ENCODE measurements at regions not wholly inside any gene's neighbourhood (a gene's known extent, or its start where the extent isn't known, plus 50 kb on each side); places are given as distances from the start of the nearest gene placed in this dataset.
"Not testable (repeated sequence)": the region's sequence is repeated elsewhere in the genome, so short reads cannot be mapped to it uniquely, and the experiment has no call there.

- H3K27ac ChIP-seq (ENCODE audit: low read length), result no peak overlapping the region
- no peaks in the 10 kb centered on the region for H3K4me1 ChIP-seq (ENCODE audit: control insufficient read depth, insufficient read depth, low read length)
- no peaks in the 10 kb centered on the region for H3K9me3 ChIP-seq (replicated peaks; ENCODE audit: control insufficient read depth, low read depth, low read length)
- WGBS (ENCODE audit: insufficient coverage), result no CpG with 5 or more reads among the region's 2 CpGs
- H3K4me3 ChIP-seq (ENCODE audit: low read length), result no peak overlapping the region
- no peak for DNase-seq
- no peaks in the 10 kb centered on the region for H3K36me3 ChIP-seq (ENCODE audit: control insufficient read depth, insufficient read depth, low read length)
- H3K27me3 ChIP-seq (ENCODE audit: control insufficient read depth, insufficient read depth, low read length), result no peaks in the 10 kb centered on the region
These were observed 722.3 kb upstream of the NECTIN3 start for GRCh38 chr3:110349295-110349694.

DNA sequence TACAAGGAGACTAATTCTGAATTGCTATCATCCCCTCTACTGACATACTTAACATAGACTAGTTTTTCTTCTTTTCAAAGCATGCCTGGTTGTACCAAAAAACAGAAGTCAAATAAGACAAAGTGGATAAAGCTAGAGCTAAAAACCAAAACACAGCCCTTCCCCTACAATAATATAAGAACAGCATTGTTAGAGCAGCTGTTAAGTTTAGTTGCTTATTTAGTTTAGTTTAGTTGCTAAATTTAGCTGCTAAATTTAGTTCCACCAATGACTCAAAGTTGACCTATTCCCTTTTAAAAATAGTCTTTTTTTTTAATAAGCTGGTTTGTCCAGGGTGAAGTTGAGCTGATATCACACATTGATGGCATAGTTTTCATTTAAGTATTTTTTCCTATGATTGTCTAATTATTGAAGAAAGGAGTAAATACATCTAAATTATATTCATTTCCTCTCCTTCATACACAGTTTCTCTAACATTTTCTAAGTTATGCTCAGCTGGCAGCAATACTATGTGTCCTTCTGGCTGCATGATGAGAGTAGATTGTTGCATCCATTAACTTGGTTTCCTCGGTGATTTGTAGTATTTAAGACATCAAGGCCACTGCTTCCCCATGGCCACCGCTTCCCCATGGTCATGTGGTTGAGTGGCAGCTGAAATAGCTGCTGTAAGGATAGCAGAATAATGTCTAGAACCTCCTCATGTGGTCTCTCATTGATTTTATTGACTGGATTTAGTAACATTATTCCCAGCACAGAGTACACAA lies 718.6 kb upstream of the NECTIN3 start:
- no peaks in the 10 kb centered on the region for H3K27me3 ChIP-seq (ENCODE audit: control insufficient read depth, insufficient read depth, low read length)
- no peak overlapping the region for H3K4me3 ChIP-seq (ENCODE audit: low read length)
- no peaks in the 10 kb centered on the region for H3K4me1 ChIP-seq (ENCODE audit: control insufficient read depth, insufficient read depth, low read length)
- H3K9me3 ChIP-seq (replicated peaks; ENCODE audit: control insufficient read depth, low read depth, low read length), result no peaks in the 10 kb centered on the region
- no peak overlapping the region for H3K27ac ChIP-seq (ENCODE audit: low read length)
- H3K36me3 ChIP-seq (ENCODE audit: control insufficient read depth, insufficient read depth, low read length), result no peaks in the 10 kb centered on the region
- DNase-seq, result peak; percentile 5
- WGBS (ENCODE audit: insufficient coverage), result 40% methylated on average over 1 of the region's 2 CpGs

DNA sequence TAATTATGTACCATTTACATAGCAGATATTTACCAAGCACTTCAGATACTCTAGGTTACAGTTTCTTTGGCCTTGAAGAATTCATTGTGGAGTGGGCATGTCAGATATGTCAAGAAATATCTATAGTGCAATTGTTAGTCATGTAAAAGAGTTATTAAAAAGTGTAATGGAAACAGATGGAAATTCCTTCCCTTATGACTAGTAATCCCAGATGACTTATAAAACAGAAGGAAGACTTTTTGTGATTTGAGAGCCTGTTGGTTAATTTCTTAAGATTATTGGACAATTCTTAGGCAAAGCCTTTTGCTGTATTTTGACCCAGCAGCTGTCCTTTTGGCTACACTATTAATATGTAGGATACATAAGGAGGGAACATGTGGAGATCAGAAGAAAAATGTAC lies 708.9 kb upstream of the NECTIN3 start:
- Histone ChIP-seq H3K27me3 (ENCODE audit: control insufficient read depth, insufficient read depth, low read length) (no peaks in the 10 kb centered on the region), H3K9me3 (replicated peaks; ENCODE audit: control insufficient read depth, low read depth, low read length) (no peaks in the 10 kb centered on the region), H3K4me1 (ENCODE audit: control insufficient read depth, insufficient read depth, low read length) (no peaks in the 10 kb centered on the region), H3K4me3 (ENCODE audit: low read length) (no peak overlapping the region), H3K27ac (ENCODE audit: low read length) (no peak overlapping the region), H3K36me3 (ENCODE audit: control insufficient read depth, insufficient read depth, low read length) (no peaks in the 10 kb centered on the region)
- DNase-seq, result peak; percentile 7

- not testable (repeated sequence) for H3K27me3 ChIP-seq (ENCODE audit: control insufficient read depth, insufficient read depth, low read length); H3K4me1 ChIP-seq (ENCODE audit: control insufficient read depth, insufficient read depth, low read length); H3K4me3 ChIP-seq (ENCODE audit: low read length); H3K36me3 ChIP-seq (ENCODE audit: control insufficient read depth, insufficient read depth, low read length); H3K9me3 ChIP-seq (replicated peaks; ENCODE audit: control insufficient read depth, low read depth, low read length); H3K27ac ChIP-seq (ENCODE audit: low read length); DNase-seq
- WGBS (ENCODE audit: insufficient coverage), result 93% methylated on average over 12 of the region's 13 CpGs
These were observed 704.3 kb upstream of the NECTIN3 start for GRCh38 chr3:110367289-110367688.

DNA sequence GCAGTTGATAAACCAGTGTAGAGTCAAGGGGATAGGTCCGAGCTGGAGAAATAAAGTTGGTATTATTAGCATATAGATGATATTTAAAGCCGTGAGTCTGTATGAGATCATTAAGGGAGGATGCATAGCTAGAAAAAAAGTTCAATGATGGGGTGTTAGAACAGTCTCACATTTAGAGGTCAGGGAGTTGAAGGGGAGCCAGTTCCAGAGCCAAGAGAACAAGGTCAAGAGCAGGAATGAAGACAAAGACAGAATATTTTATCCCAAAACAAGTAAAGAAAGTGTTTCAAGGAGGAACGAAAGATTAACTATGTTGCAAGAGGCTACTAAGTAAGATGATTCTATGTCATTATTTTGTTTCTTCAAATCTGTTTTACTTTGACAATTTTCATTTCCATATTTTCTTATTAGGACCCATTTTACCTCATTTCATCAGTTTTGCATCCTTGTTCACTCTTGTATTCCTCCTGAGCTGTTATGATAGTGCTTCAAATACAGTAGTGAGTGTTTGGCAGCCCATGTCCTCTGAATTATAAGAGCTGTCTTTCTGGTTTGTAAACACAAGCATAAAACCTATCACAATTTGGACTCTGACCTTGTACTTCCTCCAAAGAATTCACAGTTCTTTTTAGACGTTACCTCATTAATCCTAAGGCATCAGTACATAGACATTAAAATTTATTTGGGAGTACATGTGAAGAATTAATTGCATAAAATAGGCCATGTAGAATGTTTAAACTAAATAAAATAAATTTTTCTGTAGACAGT lies 695.7 kb upstream of the NECTIN3 start:
- no peaks in the 10 kb centered on the region for H3K9me3 ChIP-seq (replicated peaks; ENCODE audit: control insufficient read depth, low read depth, low read length)
- no peak overlapping the region for H3K27ac ChIP-seq (ENCODE audit: low read length)
- H3K27me3 ChIP-seq (ENCODE audit: control insufficient read depth, insufficient read depth, low read length), result no peaks in the 10 kb centered on the region
- no peaks in the 10 kb centered on the region for H3K4me1 ChIP-seq (ENCODE audit: control insufficient read depth, insufficient read depth, low read length)
- no peak overlapping the region for H3K4me3 ChIP-seq (ENCODE audit: low read length)
- DNase-seq, result no peak
- 60% methylated on average over 2 of the region's 4 CpGs for WGBS (ENCODE audit: insufficient coverage)
- no peaks in the 10 kb centered on the region for H3K36me3 ChIP-seq (ENCODE audit: control insufficient read depth, insufficient read depth, low read length)

DNA sequence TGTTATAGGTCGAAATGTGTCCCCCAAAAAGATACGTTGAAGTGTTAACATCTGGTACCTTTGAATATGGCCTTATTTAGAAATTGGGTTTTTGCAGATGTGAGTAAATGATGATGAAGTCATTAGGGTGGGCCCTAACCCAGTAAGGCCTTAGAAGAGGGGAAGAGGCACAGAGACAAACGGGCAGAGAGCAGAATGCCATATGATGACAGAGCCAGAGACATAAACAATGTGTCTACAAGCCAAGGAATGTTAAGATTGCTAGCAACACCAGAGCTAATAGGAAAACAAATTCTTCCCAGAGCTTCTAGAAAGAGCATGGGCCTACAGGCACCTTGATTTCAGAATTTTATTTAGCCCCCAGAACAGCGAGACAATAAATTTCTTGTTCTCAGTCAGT lies 693.1 kb upstream of the NECTIN3 start:
- no peaks in the 10 kb centered on the region for H3K9me3 ChIP-seq (replicated peaks; ENCODE audit: control insufficient read depth, low read depth, low read length)
- H3K27me3 ChIP-seq (ENCODE audit: control insufficient read depth, insufficient read depth, low read length), result no peaks in the 10 kb centered on the region
- peaks cover 2% of the 10 kb centered on the region for H3K4me1 ChIP-seq (ENCODE audit: control insufficient read depth, insufficient read depth, low read length)
- no peak overlapping the region for H3K4me3 ChIP-seq (ENCODE audit: low read length)
- no peaks in the 10 kb centered on the region for H3K36me3 ChIP-seq (ENCODE audit: control insufficient read depth, insufficient read depth, low read length)
- DNase-seq, result no peak
- WGBS (ENCODE audit: insufficient coverage), result 90% methylated on average over 2 of the region's 4 CpGs
- H3K27ac ChIP-seq (ENCODE audit: low read length), result no peak overlapping the region

- H3K27me3 ChIP-seq (ENCODE audit: control insufficient read depth, insufficient read depth, low read length), result no peaks in the 10 kb centered on the region
- H3K9me3 ChIP-seq (replicated peaks; ENCODE audit: control insufficient read depth, low read depth, low read length), result no peaks in the 10 kb centered on the region
- no peak overlapping the region for H3K27ac ChIP-seq (ENCODE audit: low read length)
- WGBS (ENCODE audit: insufficient coverage), result no CpG with 5 or more reads among the region's 1 CpG
- no peak for DNase-seq
- H3K36me3 ChIP-seq (ENCODE audit: control insufficient read depth, insufficient read depth, low read length), result no peaks in the 10 kb centered on the region
- peaks cover 2% of the 10 kb centered on the region for H3K4me1 ChIP-seq (ENCODE audit: control insufficient read depth, insufficient read depth, low read length)
- H3K4me3 ChIP-seq (ENCODE audit: low read length), result no peak overlapping the region
These were observed 689.6 kb upstream of the NECTIN3 start for GRCh38 chr3:110381992-110382391.

DNA sequence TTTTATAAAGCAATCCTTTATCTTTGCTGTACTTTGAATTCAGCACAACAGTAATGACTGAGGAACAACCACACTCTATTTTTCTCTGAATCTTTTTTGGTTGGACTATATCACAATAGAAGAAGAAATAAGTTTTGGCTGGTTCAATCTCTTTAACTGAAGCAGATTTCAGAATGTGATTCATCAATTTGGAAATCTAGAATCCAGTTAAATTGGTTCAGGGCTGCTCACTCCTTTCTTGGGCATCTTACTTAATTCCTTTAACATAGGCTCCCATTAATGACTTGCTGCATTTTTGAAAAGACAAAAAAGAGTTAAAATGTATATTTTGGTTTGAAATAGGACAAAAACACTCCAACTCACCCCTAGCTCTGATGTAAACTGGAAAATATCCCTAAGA lies 688.3 kb upstream of the NECTIN3 start:
- Histone ChIP-seq H3K4me3 (ENCODE audit: low read length) (no peak overlapping the region), H3K27me3 (ENCODE audit: control insufficient read depth, insufficient read depth, low read length) (no peaks in the 10 kb centered on the region), H3K4me1 (ENCODE audit: control insufficient read depth, insufficient read depth, low read length) (peaks cover 2% of the 10 kb centered on the region), H3K9me3 (replicated peaks; ENCODE audit: control insufficient read depth, low read depth, low read length) (no peaks in the 10 kb centered on the region), H3K36me3 (ENCODE audit: control insufficient read depth, insufficient read depth, low read length) (no peaks in the 10 kb centered on the region), H3K27ac (ENCODE audit: low read length) (no peak overlapping the region)
- no peak for DNase-seq

GRCh38 chr3:110384601-110385000 lies 687.0 kb upstream of the NECTIN3 start:
- Histone ChIP-seq H3K9me3 (replicated peaks; ENCODE audit: control insufficient read depth, low read depth, low read length) (no peaks in the 10 kb centered on the region), H3K4me3 (ENCODE audit: low read length) (no peak overlapping the region), H3K4me1 (ENCODE audit: control insufficient read depth, insufficient read depth, low read length) (peaks cover 2% of the 10 kb centered on the region), H3K36me3 (ENCODE audit: control insufficient read depth, insufficient read depth, low read length) (no peaks in the 10 kb centered on the region), H3K27me3 (ENCODE audit: control insufficient read depth, insufficient read depth, low read length) (no peaks in the 10 kb centered on the region), H3K27ac (ENCODE audit: low read length) (no peak overlapping the region)
- no peak for DNase-seq
- no CpG with 5 or more reads among the region's 3 CpGs for WGBS (ENCODE audit: insufficient coverage)

GRCh38 chr3:110389005-110389404 lies 682.6 kb upstream of the NECTIN3 start:
- H3K4me3 ChIP-seq (ENCODE audit: low read length), result no peak overlapping the region
- no peak for DNase-seq
- no peaks in the 10 kb centered on the region for H3K27me3 ChIP-seq (ENCODE audit: control insufficient read depth, insufficient read depth, low read length)
- H3K27ac ChIP-seq (ENCODE audit: low read length), result no peak overlapping the region
- no peaks in the 10 kb centered on the region for H3K9me3 ChIP-seq (replicated peaks; ENCODE audit: control insufficient read depth, low read depth, low read length)
- no peaks in the 10 kb centered on the region for H3K36me3 ChIP-seq (ENCODE audit: control insufficient read depth, insufficient read depth, low read length)
- no peaks in the 10 kb centered on the region for H3K4me1 ChIP-seq (ENCODE audit: control insufficient read depth, insufficient read depth, low read length)

Measured in muscle of leg (tissue), 3 donors.